Esophagus squamous epithelium (tissue), 4 donors: ENCODE measurements at regions not wholly inside any gene's neighbourhood (a gene's known extent, or its start where the extent isn't known, plus 50 kb on each side); places are given as distances from the start of the nearest gene placed in this dataset.

ENCODE experiments used
- CTCF ChIP-seq, 6 experiments: fragments of 450-650 bp in 4 of 6; fragments of 200-600 bp in 2 of 6; sonication (generic) in 2 of 6; IDR thresholded peaks; one replicate each; pipeline ENCODE4 v1.5.1; 2016 to 2019; ENCODE audit warnings: antibody characterized with exemption in 6 of 6, mild to moderate bottlenecking in 4 of 6, moderate library complexity in 4 of 6
- POLR2A ChIP-seq, 4 donors: fragments of 450-650 bp; IDR thresholded peaks; one replicate each; pipeline ENCODE4 v1.6.1; 2017; ENCODE audit warnings: antibody characterized with exemption in 4 of 4, mild to moderate bottlenecking in 4 of 4, moderate library complexity in 3 of 4

DNA sequence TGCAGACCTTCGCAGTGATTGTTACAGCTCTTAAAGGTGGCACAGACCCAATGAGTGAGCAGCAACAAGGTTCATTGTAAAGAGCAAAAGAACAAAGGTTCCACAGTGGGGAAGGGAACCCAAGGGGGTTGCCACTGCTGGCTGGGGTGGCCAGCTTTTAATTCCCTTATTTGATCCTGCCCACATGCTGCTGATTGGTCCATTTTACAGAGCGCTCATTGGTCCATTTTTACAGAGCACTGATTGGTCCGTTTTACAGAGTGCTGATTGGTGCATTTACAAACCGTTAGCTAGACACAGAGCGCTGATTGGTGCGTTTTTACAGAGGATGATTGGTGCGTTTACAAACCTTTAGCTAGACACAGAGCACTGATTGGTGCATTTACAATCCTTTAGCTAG is 360.6 kb upstream of the DAB2 start:
- TF ChIP-seq CTCF (IDR thresholded peaks at IDR 0.05) = no peak
- no peak for TF ChIP-seq POLR2A (IDR thresholded peaks at IDR 0.05)
